GM13977 (cell line): ENCODE measurements at regions not wholly inside any gene's neighbourhood (a gene's known extent, or its start where the extent isn't known, plus 50 kb on each side); places are given as distances from the start of the nearest gene placed in this dataset.
"Not testable (repeated sequence)": the region's sequence is repeated elsewhere in the genome, so short reads cannot be mapped to it uniquely, and the experiment has no call there.

Source experiments
- DNase-seq: peaks from one replicate; pipeline ENCODE4 v3.0.0; 2012; ENCODE audit warnings: low spot score
- in situ Hi-C: fragments of 300-500 bp; cut with MboI; formaldehyde crosslinking; loops from one replicate; pipeline ENCODE4 v1.12.0; 2022; ENCODE audit warnings: low sequenced_read_pairs, low pct_unique_long_range_greater_than_20kb, mixed read lengths, inconsistent platforms; ENCODE audit not compliant: unreplicated experiment
- TF ChIP-seq, protein P1 (sequence below): IDR thresholded peaks from 2 replicates; pipeline ENCODE4 v1.5.1; 2012; ENCODE audit warnings: mild to moderate bottlenecking, control low read depth; ENCODE audit not compliant: insufficient read depth; ENCODE audit errors: extremely low read depth, missing control alignments

DNA sequence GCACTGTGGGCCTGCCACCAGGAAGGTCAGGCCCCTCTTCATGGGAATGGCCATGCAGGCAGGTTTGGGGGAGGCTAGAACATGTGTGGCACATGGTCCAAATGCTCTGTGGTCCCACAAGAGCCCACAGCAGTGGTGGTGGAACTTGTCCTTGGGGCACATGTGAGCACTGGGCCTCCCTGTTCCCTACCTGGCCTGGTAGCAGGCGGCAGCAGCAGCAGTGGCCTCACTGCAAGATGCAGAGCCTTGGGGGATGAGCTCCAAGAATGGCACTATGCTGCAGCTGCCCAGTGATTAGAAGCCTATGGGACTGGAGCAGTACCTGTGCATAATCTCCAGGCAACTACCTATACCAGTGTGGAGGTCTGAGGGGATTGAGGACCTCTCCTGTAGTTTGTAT lies 197.0 kb upstream of the DCAF8L1 start:
- TF ChIP-seq, protein P1, sequence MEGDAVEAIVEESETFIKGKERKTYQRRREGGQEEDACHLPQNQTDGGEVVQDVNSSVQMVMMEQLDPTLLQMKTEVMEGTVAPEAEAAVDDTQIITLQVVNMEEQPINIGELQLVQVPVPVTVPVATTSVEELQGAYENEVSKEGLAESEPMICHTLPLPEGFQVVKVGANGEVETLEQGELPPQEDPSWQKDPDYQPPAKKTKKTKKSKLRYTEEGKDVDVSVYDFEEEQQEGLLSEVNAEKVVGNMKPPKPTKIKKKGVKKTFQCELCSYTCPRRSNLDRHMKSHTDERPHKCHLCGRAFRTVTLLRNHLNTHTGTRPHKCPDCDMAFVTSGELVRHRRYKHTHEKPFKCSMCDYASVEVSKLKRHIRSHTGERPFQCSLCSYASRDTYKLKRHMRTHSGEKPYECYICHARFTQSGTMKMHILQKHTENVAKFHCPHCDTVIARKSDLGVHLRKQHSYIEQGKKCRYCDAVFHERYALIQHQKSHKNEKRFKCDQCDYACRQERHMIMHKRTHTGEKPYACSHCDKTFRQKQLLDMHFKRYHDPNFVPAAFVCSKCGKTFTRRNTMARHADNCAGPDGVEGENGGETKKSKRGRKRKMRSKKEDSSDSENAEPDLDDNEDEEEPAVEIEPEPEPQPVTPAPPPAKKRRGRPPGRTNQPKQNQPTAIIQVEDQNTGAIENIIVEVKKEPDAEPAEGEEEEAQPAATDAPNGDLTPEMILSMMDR: no peak
- in situ Hi-C loops: no loop called here
- no peak for DNase-seq

- peak; percentile 14 for DNase-seq
Measured at GRCh38 chrX:28177202-28177601, 196.0 kb upstream of the DCAF8L1 start.

GRCh38 chrX:28170713-28171112 lies 189.5 kb upstream of the DCAF8L1 start:
- DNase-seq: no peak
- TF ChIP-seq, protein P1: no peak
- in situ Hi-C loops: no loop called here

More at GRCh38 chrX:28177202-28177601, 196.0 kb upstream of the DCAF8L1 start:
- TF ChIP-seq, protein P1: peak; percentile 66
- in situ Hi-C loops: no loop called here

GRCh38 chrX:28158019-28158777 lies 176.9 kb upstream of the DCAF8L1 start:
- in situ Hi-C loops: no loop called here
- TF ChIP-seq, protein P1: no peak
- no peak for DNase-seq

DNA sequence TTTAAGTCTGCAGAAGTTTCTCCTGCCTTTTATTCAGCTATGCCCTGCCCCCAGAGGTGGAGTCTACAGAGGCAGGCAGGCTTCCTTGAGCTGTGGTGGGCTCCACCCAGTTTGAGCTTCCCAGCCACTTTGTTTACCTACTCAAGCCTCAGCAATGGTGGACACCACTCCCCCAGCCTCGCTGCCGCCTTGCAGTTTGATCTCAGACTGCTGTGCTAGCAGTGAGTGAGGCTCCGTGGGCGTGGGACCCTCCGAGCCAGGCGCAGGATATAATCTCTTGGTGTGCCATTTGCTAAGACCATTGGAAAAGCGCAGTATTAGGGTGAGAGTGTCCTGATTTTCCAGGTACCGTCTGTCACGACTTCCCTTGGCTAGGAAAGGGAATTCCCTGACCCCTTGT lies 171.0 kb upstream of the DCAF8L1 start:
- in situ Hi-C loops, DNase-seq: not testable (repeated sequence)

DNA sequence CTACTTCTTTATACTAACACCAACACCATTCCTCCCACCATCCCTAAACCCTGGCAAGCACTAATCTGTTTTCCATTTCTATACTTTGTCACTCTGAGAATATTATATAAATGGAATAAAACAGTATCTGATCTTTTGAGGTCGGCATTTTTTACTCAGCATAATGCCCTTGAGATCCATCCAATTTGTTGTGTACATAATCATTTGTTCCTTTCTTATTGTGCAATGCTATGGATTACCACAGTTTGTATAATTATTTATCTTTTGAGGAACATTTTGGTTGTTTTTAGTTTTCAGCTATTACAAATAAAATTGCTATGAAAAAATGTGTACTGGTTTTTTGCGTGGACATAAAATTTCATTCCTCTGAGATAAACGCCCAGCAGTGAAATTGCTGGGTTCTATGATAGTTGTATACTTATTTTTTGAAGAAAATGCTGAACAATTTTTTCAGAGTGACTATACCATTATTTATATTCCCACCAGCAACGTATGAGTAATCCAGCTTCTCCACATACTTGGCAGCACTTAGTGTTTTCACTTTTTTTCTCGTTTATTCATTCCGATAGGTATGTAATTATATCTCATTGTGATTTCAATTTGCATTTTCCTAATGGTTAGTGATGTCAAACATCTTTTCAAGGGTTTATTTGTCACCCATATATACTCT lies 154.3 kb upstream of the DCAF8L1 start:
- TF ChIP-seq, protein P1: no peak
- in situ Hi-C loops: no loop called here
- DNase-seq: no peak

- peak; percentile 4 for DNase-seq
- in situ Hi-C loops: no loop called here
- TF ChIP-seq, protein P1: no peak
Measured at GRCh38 chrX:28133763-28134162, 152.5 kb upstream of the DCAF8L1 start.
